ENCODE measurements at regions not wholly inside any gene's neighbourhood (a gene's known extent, or its start where the extent isn't known, plus 50 kb on each side); places are given as distances from the start of the nearest gene placed in this dataset.
"Not testable (repeated sequence)": the region's sequence is repeated elsewhere in the genome, so short reads cannot be mapped to it uniquely, and the experiment has no call there.

GRCh38 chr11:71133946-71134345 lies 118.4 kb downstream of the SHANK2 start:
- Mint-ChIP-seq H3K27ac (ENCODE audit: unreplicated experiment) (no peak overlapping the region), H3K27me3 (ENCODE audit: low read depth) (peaks cover 2% of the 10 kb centered on the region), H3K4me3 (no peak overlapping the region), H3K4me1 (no peaks in the 10 kb centered on the region), H3K9me3 (no peaks in the 10 kb centered on the region), H3K36me3 (ENCODE audit: low read depth) (no peaks in the 10 kb centered on the region)
- TF ChIP-seq CTCF (conservative IDR thresholded peaks at IDR 0.05), result no peak
- no peak for DNase-seq (ENCODE audit: low read depth, low spot score)

- Mint-ChIP-seq H3K9me3 (no peaks in the 10 kb centered on the region), H3K4me1 (no peaks in the 10 kb centered on the region), H3K36me3 (ENCODE audit: low read depth) (no peaks in the 10 kb centered on the region), H3K27me3 (ENCODE audit: low read depth) (peaks cover 2% of the 10 kb centered on the region), H3K27ac (ENCODE audit: unreplicated experiment) (no peak overlapping the region), H3K4me3 (no peak overlapping the region)
- DNase-seq (ENCODE audit: low read depth, low spot score), result no peak
- TF ChIP-seq CTCF (conservative IDR thresholded peaks at IDR 0.05), result no peak
These were observed 120.5 kb downstream of the SHANK2 start for GRCh38 chr11:71131861-71132260.

- peaks cover 2% of the 10 kb centered on the region for H3K27me3 Mint-ChIP-seq (ENCODE audit: low read depth)
- TF ChIP-seq CTCF (conservative IDR thresholded peaks at IDR 0.05), result no peak
- H3K27ac Mint-ChIP-seq (ENCODE audit: unreplicated experiment), result peak overlapping the region; percentile 64
- H3K9me3 Mint-ChIP-seq, result no peaks in the 10 kb centered on the region
- no peak overlapping the region for H3K4me3 Mint-ChIP-seq
- H3K4me1 Mint-ChIP-seq, result no peaks in the 10 kb centered on the region
- no peaks in the 10 kb centered on the region for H3K36me3 Mint-ChIP-seq (ENCODE audit: low read depth)
- no peak for DNase-seq (ENCODE audit: low read depth, low spot score)
These were observed 122.3 kb downstream of the SHANK2 start for GRCh38 chr11:71130106-71130505.

- DNase-seq (ENCODE audit: low read depth, low spot score), result no peak
- Mint-ChIP-seq H3K36me3 (ENCODE audit: low read depth) (no peaks in the 10 kb centered on the region), H3K4me1 (no peaks in the 10 kb centered on the region), H3K4me3 (no peak overlapping the region), H3K9me3 (no peaks in the 10 kb centered on the region), H3K27ac (ENCODE audit: unreplicated experiment) (no peak overlapping the region), H3K27me3 (ENCODE audit: low read depth) (peaks cover 2% of the 10 kb centered on the region)
- no peak for TF ChIP-seq CTCF (conservative IDR thresholded peaks at IDR 0.05)
These were observed 122.8 kb downstream of the SHANK2 start for GRCh38 chr11:71129624-71130023.

GRCh38 chr11:71127806-71128205 lies 124.6 kb downstream of the SHANK2 start:
- H3K36me3 Mint-ChIP-seq (ENCODE audit: low read depth), result peaks cover 5% of the 10 kb centered on the region
- DNase-seq (ENCODE audit: low read depth, low spot score), result no peak
- peaks cover 12% of the 10 kb centered on the region for H3K9me3 Mint-ChIP-seq
- no peak for TF ChIP-seq CTCF (conservative IDR thresholded peaks at IDR 0.05)
- no peak overlapping the region for H3K4me3 Mint-ChIP-seq
- H3K27ac Mint-ChIP-seq (ENCODE audit: unreplicated experiment), result no peak overlapping the region
- H3K4me1 Mint-ChIP-seq, result no peaks in the 10 kb centered on the region
- peaks cover 2% of the 10 kb centered on the region for H3K27me3 Mint-ChIP-seq (ENCODE audit: low read depth)

- not testable (repeated sequence) for H3K4me1 Mint-ChIP-seq; H3K27ac Mint-ChIP-seq (ENCODE audit: unreplicated experiment); H3K4me3 Mint-ChIP-seq; H3K27me3 Mint-ChIP-seq (ENCODE audit: low read depth); H3K36me3 Mint-ChIP-seq (ENCODE audit: low read depth); DNase-seq (ENCODE audit: low read depth, low spot score)
- peaks cover 12% of the 10 kb centered on the region for H3K9me3 Mint-ChIP-seq
These were observed 126.0 kb downstream of the SHANK2 start for GRCh38 chr11:71126401-71126800.

Data from neural crest cell (in vitro differentiated cells).